ENCODE measurements at regions not wholly inside any gene's neighbourhood (a gene's known extent, or its start where the extent isn't known, plus 50 kb on each side); places are given as distances from the start of the nearest gene placed in this dataset.

DNA sequence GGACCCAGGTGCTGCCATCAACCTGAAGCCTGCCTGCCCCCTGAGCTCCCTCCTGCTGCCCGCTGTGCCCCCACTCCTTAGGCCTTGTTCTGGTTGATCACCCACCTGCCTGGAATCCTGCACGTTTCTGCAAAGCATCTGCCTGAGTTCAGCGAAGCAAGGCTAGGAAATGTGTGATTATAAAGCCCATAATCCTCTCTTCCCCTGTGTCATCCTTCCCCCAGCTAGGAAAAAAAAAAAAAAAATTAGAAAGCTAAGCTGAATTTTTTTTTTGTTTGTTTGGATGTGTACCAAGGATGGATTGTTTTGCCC lies 93.2 kb downstream of the FOXA2 start:
- no peaks in the 10 kb centered on the region for H3K79me2 ChIP-seq (ENCODE audit: control insufficient read depth, insufficient read depth, low read length)
- no peaks in the 10 kb centered on the region for H3K9me3 ChIP-seq (replicated peaks; ENCODE audit: control insufficient read depth, insufficient read depth, low read depth, low read length)
- H4K20me1 ChIP-seq (replicated peaks; ENCODE audit: control insufficient read depth, insufficient read depth, low read length) = no peaks in the 10 kb centered on the region
- H3K4me3 ChIP-seq = no peak overlapping the region
- no TSS peak for BruUV-seq (replicated peaks)
- ATAC-seq (no peak), DNase-seq (ENCODE audit: extremely low read depth in 1 of 4, low spot score in 3 of 4) (no peak), FAIRE-seq (no peak)
- intact Hi-C loops (cut with micrococcal nuclease) (loop anchor here (5.0 to 10.0 kb wide), 2 partner anchors 96 to 194 kb away; no protein-coding TSS in a partner anchor), in situ Hi-C loops (cut with MboI) (no loop called here)
- H3K9ac ChIP-seq (ENCODE audit: insufficient read depth in 1 of 2, low read depth in 2 of 2, low read length in 2 of 2) = no peak overlapping the region
- peaks cover 0 to 3% of the 10 kb centered on the region in 2 experiments; a peak in 2 of 5 replicates for H3K4me1 ChIP-seq (replicated peaks in 1 of 2; ENCODE audit: control insufficient read depth in 2 of 2, insufficient read depth in 2 of 2, low read length in 2 of 2)
- ChIA-PET CTCF (ENCODE audit: low intra/inter-chr PET ratio) (no interaction called here), POLR2A (interaction anchor here (0.7 to 1.5 kb wide), 2 partner anchors 9 to 101 kb away, joined by 3 to 9 read pairs; no protein-coding TSS in a partner anchor)
- no peak overlapping the region for H3K4me2 ChIP-seq (ENCODE audit: insufficient read depth, low read length)
- WGBS (ENCODE audit: insufficient coverage, low coverage, missing lambda C conversion rate) = 15% methylated on average over 3 of the region's 3 CpGs
- no peaks in the 10 kb centered on the region for H3K36me3 ChIP-seq (ENCODE audit: control insufficient read depth, insufficient read depth, low read length)
- H3K27ac ChIP-seq (ENCODE audit: extremely low read depth, low read depth, low read length) = no peak overlapping the region
- no peaks in the 10 kb centered on the region for H3K9me1 ChIP-seq (ENCODE audit: control insufficient read depth, insufficient read depth, low read length)
- TF ChIP-seq ZBTB1 (CRISPR knock-in tag; IDR thresholded peaks at IDR 0.05; ENCODE audit: borderline replicate concordance, low read depth) (no peak), CREB5 (CRISPR knock-in tag; IDR thresholded peaks at IDR 0.05) (no peak), TSHZ1 (CRISPR knock-in tag; IDR thresholded peaks at IDR 0.05) (no peak), ZNF717 (CRISPR knock-in tag; IDR thresholded peaks at IDR 0.05) (no peak), ELF1 (tag; IDR thresholded peaks at IDR 0.05) (no peak)
- TF ChIP-seq, protein P1, sequence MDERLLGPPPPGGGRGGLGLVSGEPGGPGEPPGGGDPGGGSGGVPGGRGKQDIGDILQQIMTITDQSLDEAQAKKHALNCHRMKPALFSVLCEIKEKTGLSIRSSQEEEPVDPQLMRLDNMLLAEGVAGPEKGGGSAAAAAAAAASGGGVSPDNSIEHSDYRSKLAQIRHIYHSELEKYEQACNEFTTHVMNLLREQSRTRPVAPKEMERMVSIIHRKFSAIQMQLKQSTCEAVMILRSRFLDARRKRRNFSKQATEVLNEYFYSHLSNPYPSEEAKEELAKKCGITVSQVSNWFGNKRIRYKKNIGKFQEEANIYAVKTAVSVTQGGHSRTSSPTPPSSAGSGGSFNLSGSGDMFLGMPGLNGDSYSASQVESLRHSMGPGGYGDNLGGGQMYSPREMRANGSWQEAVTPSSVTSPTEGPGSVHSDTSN (CRISPR knock-in tag; IDR thresholded peaks at IDR 0.05; ENCODE audit: low read depth) = no peak
- TF ChIP-seq, protein P1 (tag; conservative IDR thresholded peaks at IDR 0.05; ENCODE audit: low read depth) = no peak
- TF ChIP-seq, protein P2, sequence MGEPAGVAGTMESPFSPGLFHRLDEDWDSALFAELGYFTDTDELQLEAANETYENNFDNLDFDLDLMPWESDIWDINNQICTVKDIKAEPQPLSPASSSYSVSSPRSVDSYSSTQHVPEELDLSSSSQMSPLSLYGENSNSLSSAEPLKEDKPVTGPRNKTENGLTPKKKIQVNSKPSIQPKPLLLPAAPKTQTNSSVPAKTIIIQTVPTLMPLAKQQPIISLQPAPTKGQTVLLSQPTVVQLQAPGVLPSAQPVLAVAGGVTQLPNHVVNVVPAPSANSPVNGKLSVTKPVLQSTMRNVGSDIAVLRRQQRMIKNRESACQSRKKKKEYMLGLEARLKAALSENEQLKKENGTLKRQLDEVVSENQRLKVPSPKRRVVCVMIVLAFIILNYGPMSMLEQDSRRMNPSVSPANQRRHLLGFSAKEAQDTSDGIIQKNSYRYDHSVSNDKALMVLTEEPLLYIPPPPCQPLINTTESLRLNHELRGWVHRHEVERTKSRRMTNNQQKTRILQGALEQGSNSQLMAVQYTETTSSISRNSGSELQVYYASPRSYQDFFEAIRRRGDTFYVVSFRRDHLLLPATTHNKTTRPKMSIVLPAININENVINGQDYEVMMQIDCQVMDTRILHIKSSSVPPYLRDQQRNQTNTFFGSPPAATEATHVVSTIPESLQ (CRISPR knock-in tag; IDR thresholded peaks at IDR 0.05) = no peak
- H3K27me3 ChIP-seq (ENCODE audit: control insufficient read depth in 2 of 2, insufficient read depth in 2 of 2, low read length in 2 of 2) = no peaks in the 10 kb centered on the region
- H2AFZ ChIP-seq (ENCODE audit: low read depth, low read length) = no peak overlapping the region

Data from K562 (cell line).